Endodermal cell (in vitro differentiated cells): ENCODE measurements at regions not wholly inside any gene's neighbourhood (a gene's known extent, or its start where the extent isn't known, plus 50 kb on each side); places are given as distances from the start of the nearest gene placed in this dataset.

Experiments used
- DNase-seq: peaks from one replicate; pipeline ENCODE4 v3.0.0-alpha.2; 2017
- H3K27ac ChIP-seq: 2 replicates; pipeline ENCODE4 v1.5.1; 2013; ENCODE audit warnings: mild to moderate bottlenecking, low read depth, low read length, moderate library complexity
- H3K27me3 ChIP-seq: 2 replicates; pipeline ENCODE4 v1.6.1; 2013; ENCODE audit warnings: mild to moderate bottlenecking, low read length, moderate library complexity; ENCODE audit not compliant: insufficient read depth, control insufficient read depth, poor library complexity, severe bottlenecking
- H3K36me3 ChIP-seq: 2 replicates; pipeline ENCODE4 v1.7.0; 2013; ENCODE audit warnings: mild to moderate bottlenecking, low read length, moderate library complexity; ENCODE audit not compliant: control insufficient read depth, insufficient read depth
- H3K4me1 ChIP-seq: one replicate; pipeline ENCODE4 v1.7.0; 2013; ENCODE audit warnings: low read length; ENCODE audit not compliant: control insufficient read depth, insufficient read depth
- H3K4me3 ChIP-seq: 2 replicates; pipeline ENCODE4 v1.5.1; 2013; ENCODE audit warnings: mild to moderate bottlenecking, low read length, moderate library complexity
- H3K9ac ChIP-seq: 2 replicates; pipeline ENCODE4 v1.6.1; 2013; ENCODE audit warnings: mild to moderate bottlenecking, low read length, moderate library complexity; ENCODE audit not compliant: poor library complexity, severe bottlenecking; ENCODE audit errors: extremely low read depth
- H3K9me3 ChIP-seq: 2 replicates; pipeline ENCODE4 v1.6.1; 2013; ENCODE audit warnings: mild to moderate bottlenecking, low read length, moderate library complexity; ENCODE audit not compliant: control insufficient read depth
- H3K27ac Mint-ChIP-seq: 2 replicates; pipeline ENCODE4 v1.8.0; 2020; ENCODE audit warnings: mixed read lengths
- H3K27me3 Mint-ChIP-seq: 2 replicates; pipeline ENCODE4 v1.8.0; 2021; ENCODE audit warnings: mild to moderate bottlenecking, mixed read lengths; ENCODE audit not compliant: insufficient read depth
- H3K36me3 Mint-ChIP-seq: 2 replicates; pipeline ENCODE4 v1.8.0; 2020; ENCODE audit warnings: low read depth, mixed read lengths
- H3K4me1 Mint-ChIP-seq: 2 replicates; pipeline ENCODE4 v1.8.0; 2020; ENCODE audit warnings: mixed read lengths
- H3K4me3 Mint-ChIP-seq: 2 replicates; pipeline ENCODE4 v1.8.0; 2020; ENCODE audit warnings: mild to moderate bottlenecking, moderate library complexity, mixed read lengths
- H3K9me3 Mint-ChIP-seq: 2 replicates; pipeline ENCODE4 v1.8.0; 2020; ENCODE audit warnings: mild to moderate bottlenecking, mixed read lengths
- WGBS, 2 experiments: methylation state at CpG; one replicate each; pipeline versions ENCODE4 v1.1.5 to v1.1.7; 2013; ENCODE audit warnings: missing lambda C conversion rate in 2 of 2, mixed read lengths in 1 of 2; ENCODE audit not compliant: insufficient coverage in 1 of 2, insufficient read length in 1 of 2; 5-methylcytosine and 5-hydroxymethylcytosine counted together
- TF ChIP-seq, protein P1 (sequence below): fragments of 200-600 bp; sonication (generic); conservative IDR thresholded peaks from 2 replicates; pipeline ENCODE4 v1.5.0; 2021; ENCODE audit warnings: antibody characterized with exemption, mild to moderate bottlenecking

DNA sequence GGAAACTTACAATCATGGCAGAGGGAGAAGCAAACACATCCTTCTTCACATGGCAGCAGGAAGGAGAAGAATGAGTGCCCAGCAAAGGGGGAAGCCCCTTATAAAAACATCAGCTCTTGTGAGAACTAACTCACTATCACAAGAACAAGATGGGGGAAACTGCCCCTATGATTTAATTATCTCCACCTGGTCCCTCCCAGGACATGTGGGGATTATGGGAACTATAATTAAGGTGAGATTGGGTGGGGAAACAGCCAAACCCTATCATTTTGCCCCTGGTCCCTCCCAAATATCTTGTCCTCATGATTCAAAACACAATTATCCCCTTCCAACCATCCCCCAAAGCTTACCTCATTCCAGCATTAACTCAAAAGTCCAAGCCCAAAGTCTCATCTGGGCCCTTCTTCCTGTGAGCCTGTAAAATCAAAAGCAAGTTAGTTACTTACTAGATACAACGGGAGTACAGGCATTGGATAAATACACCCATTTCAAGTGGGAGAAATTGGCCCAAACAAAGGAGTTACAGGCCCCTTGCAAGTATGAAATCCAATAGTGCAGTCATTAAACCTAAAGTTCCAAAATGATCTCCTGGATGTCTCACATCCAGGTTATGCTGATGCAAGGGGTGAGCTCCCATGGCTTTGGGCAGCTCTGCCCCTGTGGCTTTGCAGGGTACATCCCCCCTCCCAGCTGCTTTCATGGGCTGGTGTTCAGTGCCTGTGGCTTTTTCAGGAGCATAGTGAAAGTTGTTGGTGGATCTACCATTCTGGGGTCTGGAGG is 122.3 kb downstream of the MYCN start:
- peaks cover 6% of the 10 kb centered on the region for H3K4me1 ChIP-seq
- Mint-ChIP-seq H3K4me1 (peaks cover 12% of the 10 kb centered on the region), H3K9me3 (peaks cover 44% of the 10 kb centered on the region), H3K36me3 (peaks cover 9% of the 10 kb centered on the region), H3K27me3 (peaks cover 2% of the 10 kb centered on the region), H3K4me3 (no peak overlapping the region), H3K27ac (no peak overlapping the region)
- H3K9ac ChIP-seq = no peak overlapping the region
- no peak overlapping the region for H3K27ac ChIP-seq
- 57 to 86% methylated on average over 1 of the region's 1 CpG for WGBS, 2 experiments
- H3K9me3 ChIP-seq = peaks cover 47% of the 10 kb centered on the region
- H3K27me3 ChIP-seq = no peaks in the 10 kb centered on the region
- no peaks in the 10 kb centered on the region for H3K36me3 ChIP-seq
- TF ChIP-seq, protein P1, sequence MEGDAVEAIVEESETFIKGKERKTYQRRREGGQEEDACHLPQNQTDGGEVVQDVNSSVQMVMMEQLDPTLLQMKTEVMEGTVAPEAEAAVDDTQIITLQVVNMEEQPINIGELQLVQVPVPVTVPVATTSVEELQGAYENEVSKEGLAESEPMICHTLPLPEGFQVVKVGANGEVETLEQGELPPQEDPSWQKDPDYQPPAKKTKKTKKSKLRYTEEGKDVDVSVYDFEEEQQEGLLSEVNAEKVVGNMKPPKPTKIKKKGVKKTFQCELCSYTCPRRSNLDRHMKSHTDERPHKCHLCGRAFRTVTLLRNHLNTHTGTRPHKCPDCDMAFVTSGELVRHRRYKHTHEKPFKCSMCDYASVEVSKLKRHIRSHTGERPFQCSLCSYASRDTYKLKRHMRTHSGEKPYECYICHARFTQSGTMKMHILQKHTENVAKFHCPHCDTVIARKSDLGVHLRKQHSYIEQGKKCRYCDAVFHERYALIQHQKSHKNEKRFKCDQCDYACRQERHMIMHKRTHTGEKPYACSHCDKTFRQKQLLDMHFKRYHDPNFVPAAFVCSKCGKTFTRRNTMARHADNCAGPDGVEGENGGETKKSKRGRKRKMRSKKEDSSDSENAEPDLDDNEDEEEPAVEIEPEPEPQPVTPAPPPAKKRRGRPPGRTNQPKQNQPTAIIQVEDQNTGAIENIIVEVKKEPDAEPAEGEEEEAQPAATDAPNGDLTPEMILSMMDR = no peak
- DNase-seq = no peak
- peak overlapping the region; percentile 52 for H3K4me3 ChIP-seq

DNA sequence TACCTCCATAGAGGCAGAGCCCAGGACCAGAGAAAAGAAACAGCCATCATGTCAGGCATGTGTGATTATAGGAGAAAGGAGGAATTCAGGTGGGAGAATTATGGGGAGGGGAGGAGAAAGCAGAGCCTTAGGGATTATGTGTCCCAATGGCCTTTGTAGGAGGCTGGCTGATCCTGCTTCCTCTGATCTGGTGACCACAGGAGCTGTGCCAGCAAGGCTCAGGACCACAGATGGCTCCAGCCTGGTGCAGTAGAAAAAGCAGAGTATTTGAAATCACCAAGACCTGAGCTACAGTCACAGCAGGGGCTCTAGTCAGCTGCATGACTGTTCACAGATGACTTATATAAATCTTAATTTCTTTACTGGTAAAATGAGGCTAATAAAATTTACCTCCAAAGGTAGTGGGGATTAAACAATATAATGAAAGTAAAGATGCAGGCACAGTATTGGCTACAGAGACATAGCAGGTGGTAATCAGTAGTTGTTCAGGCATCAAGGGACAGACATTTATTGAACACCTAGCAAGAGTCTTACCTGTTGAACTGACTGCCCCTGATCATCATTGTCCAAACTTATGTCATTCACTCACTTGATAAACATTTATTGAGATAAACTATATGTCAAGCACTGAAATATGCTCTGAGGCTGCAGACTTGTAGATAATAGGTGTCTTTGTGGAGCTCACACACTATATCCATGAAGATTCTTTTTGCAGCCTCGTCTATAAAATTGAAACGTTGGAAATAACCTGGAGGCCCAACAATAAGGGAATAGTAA is 121.3 kb downstream of the MYCN start:
- Mint-ChIP-seq H3K27ac (no peak overlapping the region), H3K4me1 (peaks cover 2% of the 10 kb centered on the region), H3K36me3 (peaks cover 9% of the 10 kb centered on the region), H3K27me3 (peaks cover 2% of the 10 kb centered on the region), H3K9me3 (peaks cover 44% of the 10 kb centered on the region), H3K4me3 (no peak overlapping the region)
- no peak overlapping the region for H3K27ac ChIP-seq
- H3K4me3 ChIP-seq = no peak overlapping the region
- TF ChIP-seq, protein P1 = no peak
- no peaks in the 10 kb centered on the region for H3K4me1 ChIP-seq
- no peaks in the 10 kb centered on the region for H3K36me3 ChIP-seq
- H3K27me3 ChIP-seq = no peaks in the 10 kb centered on the region
- H3K9ac ChIP-seq = no peak overlapping the region
- peaks cover 47% of the 10 kb centered on the region for H3K9me3 ChIP-seq
- WGBS, 2 experiments = 72 to 84% methylated on average over 2 of the region's 2 CpGs
- DNase-seq = no peak

DNA sequence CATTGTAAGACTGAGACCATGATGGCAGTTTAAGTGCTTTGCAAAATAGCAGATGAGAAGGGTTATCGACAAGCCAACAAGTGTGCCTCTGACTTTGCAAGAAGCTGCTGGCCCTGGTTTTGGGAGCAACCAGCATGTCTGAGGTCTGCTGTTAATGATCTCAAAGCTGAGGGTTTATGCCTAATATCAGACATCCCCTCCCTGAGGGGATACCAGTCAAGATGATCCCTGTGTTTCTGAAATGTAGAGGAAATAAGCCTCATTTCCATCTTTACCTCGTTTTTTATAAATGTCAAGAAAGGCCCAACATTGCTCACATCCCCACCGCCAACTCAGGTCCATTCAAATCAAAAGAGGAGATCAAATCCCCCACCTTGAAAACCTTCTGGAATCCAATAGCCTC is 120.6 kb downstream of the MYCN start:
- Histone ChIP-seq H3K27ac (no peak overlapping the region), H3K27me3 (no peaks in the 10 kb centered on the region), H3K4me3 (no peak overlapping the region), H3K36me3 (no peaks in the 10 kb centered on the region), H3K9ac (no peak overlapping the region), H3K9me3 (peaks cover 40% of the 10 kb centered on the region), H3K4me1 (no peaks in the 10 kb centered on the region)
- WGBS, 2 experiments = 87 to 100% methylated on average over 2 to 3 of the region's 3 CpGs
- Mint-ChIP-seq H3K27me3 (peaks cover 2% of the 10 kb centered on the region), H3K36me3 (peaks cover 9% of the 10 kb centered on the region), H3K4me1 (peaks cover 4% of the 10 kb centered on the region), H3K4me3 (no peak overlapping the region), H3K9me3 (peaks cover 44% of the 10 kb centered on the region), H3K27ac (no peak overlapping the region)
- TF ChIP-seq, protein P1 = no peak
- DNase-seq = no peak
